IPS-18a (cell line): ENCODE measurements at regions not wholly inside any gene's neighbourhood (a gene's known extent, or its start where the extent isn't known, plus 50 kb on each side); places are given as distances from the start of the nearest gene placed in this dataset.

ENCODE experiments used
- H3K27ac ChIP-seq: one replicate; pipeline ENCODE4 v1.5.1; 2013; ENCODE audit warnings: low read length
- H3K27me3 ChIP-seq: one replicate; pipeline ENCODE4 v1.6.1; 2013; ENCODE audit warnings: mild to moderate bottlenecking, low read length; ENCODE audit not compliant: control insufficient read depth, insufficient read depth
- H3K36me3 ChIP-seq: one replicate; pipeline ENCODE4 v1.6.1; 2013; ENCODE audit warnings: low read depth, low read length; ENCODE audit not compliant: control insufficient read depth
- H3K4me1 ChIP-seq: one replicate; pipeline ENCODE4 v1.6.1; 2013; ENCODE audit warnings: low read depth, low read length; ENCODE audit not compliant: control insufficient read depth
- H3K4me3 ChIP-seq: one replicate; pipeline ENCODE4 v1.5.1; 2013; ENCODE audit warnings: low read length
- H3K9ac ChIP-seq: one replicate; pipeline ENCODE4 v1.6.1; 2013; ENCODE audit warnings: mild to moderate bottlenecking, low read length, moderate library complexity
- H3K9me3 ChIP-seq: one replicate; pipeline ENCODE4 v1.6.1; 2013; ENCODE audit warnings: low read depth, low read length; ENCODE audit not compliant: control insufficient read depth

- Histone ChIP-seq H3K27me3 (no peaks in the 10 kb centered on the region), H3K36me3 (no peaks in the 10 kb centered on the region), H3K4me3 (no peak overlapping the region), H3K9ac (no peak overlapping the region), H3K27ac (no peak overlapping the region), H3K4me1 (no peaks in the 10 kb centered on the region), H3K9me3 (no peaks in the 10 kb centered on the region)
Observed at GRCh38 chr2:163456953-163457743, 278.7 kb downstream of the FIGN start.

GRCh38 chr2:163455815-163456214 lies 280.0 kb downstream of the FIGN start:
- Histone ChIP-seq H3K27ac (no peak overlapping the region), H3K4me3 (no peak overlapping the region), H3K4me1 (no peaks in the 10 kb centered on the region), H3K27me3 (no peaks in the 10 kb centered on the region), H3K9me3 (no peaks in the 10 kb centered on the region), H3K9ac (no peak overlapping the region), H3K36me3 (no peaks in the 10 kb centered on the region)

DNA sequence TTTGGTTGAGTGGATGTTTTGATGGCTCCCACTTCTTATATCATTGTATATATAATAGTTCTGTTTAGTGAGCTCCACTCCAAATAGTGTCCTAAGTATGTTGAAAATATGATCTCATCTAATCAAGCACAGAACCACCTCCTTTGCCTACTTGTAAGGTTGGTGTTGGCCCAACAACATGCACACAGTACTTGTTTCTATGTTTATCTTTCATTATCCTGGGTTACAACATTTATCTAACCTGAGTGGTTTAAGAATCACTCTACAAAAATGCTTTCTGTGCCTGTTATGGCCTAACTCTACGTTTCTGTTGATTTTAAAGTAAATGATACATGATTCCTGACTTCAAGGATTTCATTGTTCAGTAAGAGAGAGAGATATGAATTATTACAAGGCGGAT lies 281.9 kb downstream of the FIGN start:
- no peak overlapping the region for H3K4me3 ChIP-seq
- no peaks in the 10 kb centered on the region for H3K4me1 ChIP-seq
- H3K9me3 ChIP-seq = no peaks in the 10 kb centered on the region
- H3K36me3 ChIP-seq = no peaks in the 10 kb centered on the region
- H3K27me3 ChIP-seq = no peaks in the 10 kb centered on the region
- no peak overlapping the region for H3K27ac ChIP-seq
- no peak overlapping the region for H3K9ac ChIP-seq

DNA sequence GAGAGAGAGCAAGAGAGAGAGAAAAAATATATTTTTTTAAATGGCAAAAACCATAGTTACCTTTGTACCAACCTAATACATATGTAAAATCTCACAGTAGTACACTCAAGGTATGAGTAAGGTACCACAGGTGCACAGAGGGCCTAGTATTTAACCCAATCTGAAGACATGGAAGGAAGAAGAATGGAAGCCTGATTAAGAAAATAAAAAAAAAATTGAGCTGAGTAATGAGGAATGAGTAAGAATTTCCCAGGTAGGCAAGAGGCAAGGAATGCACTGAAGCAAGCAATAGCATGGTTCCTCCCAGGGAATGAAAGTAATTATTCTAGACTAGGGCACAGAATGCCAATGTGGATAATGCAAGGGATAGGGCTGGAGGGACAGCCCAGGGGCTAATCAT lies 294.2 kb downstream of the FIGN start:
- Histone ChIP-seq H3K27me3 (no peaks in the 10 kb centered on the region), H3K9ac (no peak overlapping the region), H3K27ac (no peak overlapping the region), H3K9me3 (no peaks in the 10 kb centered on the region), H3K4me1 (no peaks in the 10 kb centered on the region), H3K4me3 (no peak overlapping the region), H3K36me3 (no peaks in the 10 kb centered on the region)

- Histone ChIP-seq H3K27ac (no peak overlapping the region), H3K4me1 (no peaks in the 10 kb centered on the region), H3K36me3 (no peaks in the 10 kb centered on the region), H3K4me3 (no peak overlapping the region), H3K9me3 (no peaks in the 10 kb centered on the region), H3K9ac (no peak overlapping the region), H3K27me3 (no peaks in the 10 kb centered on the region)
Observed at GRCh38 chr2:163436963-163437362, 298.8 kb downstream of the FIGN start.

DNA sequence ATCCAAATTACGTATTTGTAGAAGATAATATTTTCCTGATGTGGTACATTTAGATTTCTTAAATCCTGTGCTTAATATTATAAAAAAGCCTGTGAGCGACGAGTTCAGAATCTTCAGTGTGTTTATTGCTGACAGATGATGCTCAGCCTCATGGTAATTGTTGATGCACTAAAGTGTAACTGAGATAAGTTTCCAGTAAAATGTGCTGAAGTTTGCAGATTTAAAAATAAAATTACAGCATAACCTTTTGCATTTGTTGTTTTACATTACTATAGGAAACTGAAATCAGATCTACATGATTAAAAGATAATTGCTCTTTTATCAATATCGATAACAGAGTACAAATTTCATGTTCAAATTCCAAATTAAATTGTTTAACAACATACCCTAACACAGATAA lies 307.6 kb downstream of the FIGN start:
- no peaks in the 10 kb centered on the region for H3K27me3 ChIP-seq
- no peaks in the 10 kb centered on the region for H3K4me1 ChIP-seq
- H3K27ac ChIP-seq = no peak overlapping the region
- H3K9me3 ChIP-seq = no peaks in the 10 kb centered on the region
- H3K9ac ChIP-seq = no peak overlapping the region
- H3K36me3 ChIP-seq = no peaks in the 10 kb centered on the region
- no peak overlapping the region for H3K4me3 ChIP-seq

DNA sequence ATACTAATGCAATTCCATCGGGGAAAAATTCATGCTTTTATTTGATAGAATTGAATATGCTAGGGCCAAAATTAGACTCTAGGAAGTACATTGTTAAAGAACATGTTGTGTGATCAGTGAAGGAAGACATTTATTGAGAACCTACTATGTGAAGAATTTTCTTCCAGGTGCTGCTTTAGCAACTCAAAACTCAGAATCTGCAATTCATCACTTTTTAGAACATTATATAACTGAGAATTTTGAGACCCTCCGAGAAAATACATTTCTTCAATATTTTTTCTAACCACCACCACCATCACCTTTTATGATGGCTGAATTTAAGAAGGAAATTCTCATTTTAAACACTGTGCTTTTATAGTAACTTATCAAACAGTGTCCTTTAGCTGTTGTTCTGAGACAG lies 315.2 kb downstream of the FIGN start:
- Histone ChIP-seq H3K27me3 (no peaks in the 10 kb centered on the region), H3K27ac (no peak overlapping the region), H3K4me1 (peaks cover 4% of the 10 kb centered on the region), H3K9me3 (no peaks in the 10 kb centered on the region), H3K36me3 (no peaks in the 10 kb centered on the region), H3K4me3 (no peak overlapping the region), H3K9ac (no peak overlapping the region)

DNA sequence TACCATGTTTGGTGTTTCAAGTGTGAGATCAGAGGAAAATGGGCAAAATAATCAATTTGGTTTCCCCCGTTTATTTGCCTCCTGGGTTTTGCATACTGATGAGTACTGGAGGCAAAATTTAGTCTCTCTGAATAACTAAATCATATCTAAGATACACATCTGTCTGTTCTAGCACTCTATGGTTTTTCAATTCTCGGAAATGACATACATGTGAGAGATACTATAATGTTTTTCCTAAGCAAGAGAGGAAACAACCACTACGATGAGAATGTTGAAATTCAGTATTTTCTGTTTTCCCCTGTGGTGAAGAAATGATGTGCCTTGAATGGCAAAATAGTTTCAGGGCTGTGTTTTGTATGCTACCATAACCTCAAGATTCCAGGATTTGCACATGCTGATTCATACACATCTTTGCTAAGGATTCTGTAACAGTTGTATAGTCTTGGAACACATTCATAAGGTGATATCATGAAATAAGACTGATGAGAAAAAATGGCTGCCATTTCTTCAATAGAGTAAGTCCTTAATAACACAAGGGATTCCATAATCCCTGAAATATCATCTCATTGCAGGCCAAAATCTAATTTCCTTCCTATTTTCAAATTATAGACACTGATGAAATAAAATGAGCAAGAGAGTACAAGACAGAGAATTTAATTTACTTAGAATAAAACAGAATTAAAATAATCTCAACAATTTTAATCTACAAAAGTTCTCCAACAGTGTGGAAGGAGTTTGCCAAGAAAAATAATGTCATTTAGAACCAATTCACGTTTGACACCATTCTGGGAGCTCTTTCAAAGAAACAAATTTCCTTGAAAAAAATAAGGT lies 316.6 kb downstream of the FIGN start:
- Histone ChIP-seq H3K27me3 (no peaks in the 10 kb centered on the region), H3K4me1 (peaks cover 4% of the 10 kb centered on the region), H3K9me3 (no peaks in the 10 kb centered on the region), H3K9ac (no peak overlapping the region), H3K36me3 (no peaks in the 10 kb centered on the region), H3K4me3 (no peak overlapping the region), H3K27ac (no peak overlapping the region)

DNA sequence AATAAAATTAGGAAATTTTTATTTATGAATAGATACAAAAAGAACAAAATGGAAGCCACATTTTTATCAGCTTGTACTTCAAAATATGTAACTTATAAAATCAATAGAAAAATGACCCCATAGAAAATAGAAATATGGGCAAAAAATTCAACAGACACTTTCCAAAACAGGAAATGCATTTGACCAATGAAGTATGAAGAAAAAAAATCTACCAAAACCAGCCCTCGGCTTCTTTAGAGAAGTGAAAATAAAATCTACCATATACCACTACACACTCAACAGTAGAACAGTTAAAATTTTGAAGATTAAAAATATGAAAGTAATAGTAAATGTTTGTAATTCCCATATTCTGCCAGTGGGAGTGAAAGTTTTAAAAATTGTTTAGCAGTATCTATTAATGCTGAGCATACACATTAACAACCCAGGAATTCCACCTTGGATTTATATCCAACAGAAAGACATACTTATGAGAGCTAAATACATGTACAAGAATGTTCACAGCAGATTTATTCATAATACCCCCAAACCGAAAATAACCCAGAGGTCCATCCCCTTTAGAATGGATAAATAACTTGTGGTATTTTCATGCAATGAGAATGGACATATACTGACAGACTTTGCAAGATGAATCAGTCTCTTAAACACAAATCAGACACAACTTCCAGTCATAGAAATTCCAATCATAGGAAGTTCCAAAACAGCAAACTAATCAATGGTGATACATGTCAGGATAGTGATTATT lies 318.0 kb downstream of the FIGN start:
- H3K27me3 ChIP-seq = no peaks in the 10 kb centered on the region
- no peaks in the 10 kb centered on the region for H3K36me3 ChIP-seq
- peaks cover 1% of the 10 kb centered on the region for H3K4me1 ChIP-seq
- no peak overlapping the region for H3K27ac ChIP-seq
- H3K9ac ChIP-seq = no peak overlapping the region
- no peak overlapping the region for H3K4me3 ChIP-seq
- H3K9me3 ChIP-seq = no peaks in the 10 kb centered on the region

- Histone ChIP-seq H3K4me1 (no peaks in the 10 kb centered on the region), H3K27me3 (no peaks in the 10 kb centered on the region), H3K36me3 (no peaks in the 10 kb centered on the region), H3K9me3 (no peaks in the 10 kb centered on the region), H3K9ac (no peak overlapping the region), H3K27ac (no peak overlapping the region), H3K4me3 (no peak overlapping the region)
Observed at GRCh38 chr2:163414121-163414520, 321.7 kb downstream of the FIGN start.

DNA sequence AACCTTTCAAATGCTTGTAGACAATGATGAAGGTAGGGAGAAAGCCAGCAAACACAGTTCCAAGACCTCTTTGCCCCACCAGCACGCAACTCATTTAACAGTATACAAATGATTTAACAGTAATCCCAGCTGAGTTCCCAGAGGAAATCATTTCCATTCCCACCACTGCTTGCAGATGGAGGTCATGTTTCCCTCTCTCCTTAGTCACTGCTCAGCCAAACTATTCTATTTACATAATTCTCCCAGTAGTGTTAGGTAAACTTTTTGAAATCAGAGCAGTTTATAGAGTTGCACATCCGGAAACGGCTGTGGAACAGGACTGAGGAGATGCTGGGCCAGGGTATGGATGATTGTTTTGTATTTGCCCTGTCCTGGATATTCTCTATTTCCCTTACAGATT lies 328.5 kb downstream of the FIGN start:
- Histone ChIP-seq H3K9ac (no peak overlapping the region), H3K4me1 (no peaks in the 10 kb centered on the region), H3K36me3 (no peaks in the 10 kb centered on the region), H3K9me3 (no peaks in the 10 kb centered on the region), H3K4me3 (no peak overlapping the region), H3K27me3 (no peaks in the 10 kb centered on the region), H3K27ac (no peak overlapping the region)
